NB4 (cell line): ENCODE measurements at regions not wholly inside any gene's neighbourhood (a gene's known extent, or its start where the extent isn't known, plus 50 kb on each side); places are given as distances from the start of the nearest gene placed in this dataset.

Experiments
- DNase-seq: peaks from one replicate; pipeline ENCODE4 v3.0.0; 2010; ENCODE audit warnings: low read depth
- H3K4me3 ChIP-seq: one replicate; pipeline ENCODE4 v1.5.1; 2011; ENCODE audit warnings: mild to moderate bottlenecking, low read depth, low read length, moderate library complexity
- MYC ChIP-seq: IDR thresholded peaks from 2 replicates; pipeline ENCODE4 v1.6.1; 2011; ENCODE audit warnings: low read depth, low read length
- POLR2A ChIP-seq: IDR thresholded peaks from 2 replicates; pipeline ENCODE4 v1.6.1; 2011; ENCODE audit warnings: mild to moderate bottlenecking; ENCODE audit not compliant: insufficient read length; ENCODE audit errors: extremely low read depth
- TF ChIP-seq, protein P1 (sequence below): IDR thresholded peaks from 2 replicates; pipeline ENCODE4 v1.6.1; 2011; ENCODE audit warnings: low read depth, low read length
- TF ChIP-seq, protein P2 (sequence below): IDR thresholded peaks from one replicate; pipeline ENCODE4 v1.5.1; 2012; ENCODE audit warnings: low read depth, low read length

DNA sequence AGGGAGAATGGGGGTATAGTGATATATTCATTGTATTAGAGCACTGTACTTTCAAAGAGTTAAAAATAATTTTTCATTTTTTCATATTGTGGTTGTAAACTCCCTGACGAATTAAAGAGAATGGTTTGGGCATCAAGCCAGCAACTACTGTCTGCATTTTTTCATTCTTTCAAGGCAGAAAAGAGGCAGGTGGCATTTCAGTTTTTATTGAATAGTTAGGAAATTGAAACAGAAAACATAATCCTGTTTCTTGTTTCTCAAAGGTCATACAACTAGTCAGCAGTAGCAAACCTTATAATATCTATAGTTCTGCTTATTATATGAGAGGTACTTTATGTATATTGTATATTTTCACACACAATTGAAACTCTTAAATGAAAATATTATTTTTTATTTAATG, 303.9 kb upstream of the KCND2 start:
- DNase-seq, result no peak
- TF ChIP-seq, protein P1, sequence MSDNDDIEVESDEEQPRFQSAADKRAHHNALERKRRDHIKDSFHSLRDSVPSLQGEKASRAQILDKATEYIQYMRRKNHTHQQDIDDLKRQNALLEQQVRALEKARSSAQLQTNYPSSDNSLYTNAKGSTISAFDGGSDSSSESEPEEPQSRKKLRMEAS, result no peak
- TF ChIP-seq, protein P2, sequence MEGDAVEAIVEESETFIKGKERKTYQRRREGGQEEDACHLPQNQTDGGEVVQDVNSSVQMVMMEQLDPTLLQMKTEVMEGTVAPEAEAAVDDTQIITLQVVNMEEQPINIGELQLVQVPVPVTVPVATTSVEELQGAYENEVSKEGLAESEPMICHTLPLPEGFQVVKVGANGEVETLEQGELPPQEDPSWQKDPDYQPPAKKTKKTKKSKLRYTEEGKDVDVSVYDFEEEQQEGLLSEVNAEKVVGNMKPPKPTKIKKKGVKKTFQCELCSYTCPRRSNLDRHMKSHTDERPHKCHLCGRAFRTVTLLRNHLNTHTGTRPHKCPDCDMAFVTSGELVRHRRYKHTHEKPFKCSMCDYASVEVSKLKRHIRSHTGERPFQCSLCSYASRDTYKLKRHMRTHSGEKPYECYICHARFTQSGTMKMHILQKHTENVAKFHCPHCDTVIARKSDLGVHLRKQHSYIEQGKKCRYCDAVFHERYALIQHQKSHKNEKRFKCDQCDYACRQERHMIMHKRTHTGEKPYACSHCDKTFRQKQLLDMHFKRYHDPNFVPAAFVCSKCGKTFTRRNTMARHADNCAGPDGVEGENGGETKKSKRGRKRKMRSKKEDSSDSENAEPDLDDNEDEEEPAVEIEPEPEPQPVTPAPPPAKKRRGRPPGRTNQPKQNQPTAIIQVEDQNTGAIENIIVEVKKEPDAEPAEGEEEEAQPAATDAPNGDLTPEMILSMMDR, result no peak
- TF ChIP-seq POLR2A, result no peak
- no peak for TF ChIP-seq MYC
- no peak overlapping the region for H3K4me3 ChIP-seq

DNA sequence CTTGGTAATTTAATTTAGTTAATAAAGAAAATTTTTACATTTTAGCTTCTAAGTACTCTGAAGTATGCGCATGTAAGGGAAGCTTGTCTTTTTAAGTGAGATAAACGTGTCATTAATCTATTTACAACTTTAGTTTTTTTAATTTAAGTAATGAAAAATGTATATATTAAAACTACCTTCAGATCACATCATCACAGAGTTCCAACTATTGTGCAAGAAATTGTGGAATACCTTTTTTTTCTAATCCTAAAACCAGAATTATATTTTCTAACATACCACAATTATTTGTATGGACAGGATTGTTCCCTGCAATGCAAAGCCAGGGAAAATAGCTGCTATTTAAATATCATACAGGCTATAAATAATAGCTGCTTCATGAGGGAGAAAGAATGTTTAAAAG, 303.2 kb upstream of the KCND2 start:
- H3K4me3 ChIP-seq, result no peak overlapping the region
- no peak for DNase-seq

DNA sequence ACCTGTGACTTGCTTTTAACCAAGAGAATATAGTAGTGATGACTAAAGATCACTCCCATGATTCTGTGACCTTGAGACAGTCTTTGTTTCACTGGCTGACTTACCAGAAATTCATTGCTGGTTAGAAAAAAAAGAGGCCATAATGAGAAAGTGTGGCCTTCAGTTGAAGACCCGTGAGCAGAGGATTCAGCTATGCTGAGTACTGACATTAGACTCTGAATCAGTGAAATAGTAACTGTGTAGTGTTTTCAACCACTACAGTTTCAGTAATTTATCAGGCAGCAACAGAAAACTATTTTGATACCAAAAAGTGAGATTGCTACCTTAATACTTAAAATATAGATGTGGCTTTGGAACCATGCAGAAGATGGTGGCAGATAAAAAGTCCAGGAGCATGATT, 298.0 kb upstream of the KCND2 start:
- no peak overlapping the region for H3K4me3 ChIP-seq
- DNase-seq, result no peak

More for the DNA sequence above, 303.2 kb upstream of the KCND2 start:
- TF ChIP-seq MYC (no peak), POLR2A (no peak)
- TF ChIP-seq, protein P2, result no peak
- TF ChIP-seq, protein P1, result no peak

DNA sequence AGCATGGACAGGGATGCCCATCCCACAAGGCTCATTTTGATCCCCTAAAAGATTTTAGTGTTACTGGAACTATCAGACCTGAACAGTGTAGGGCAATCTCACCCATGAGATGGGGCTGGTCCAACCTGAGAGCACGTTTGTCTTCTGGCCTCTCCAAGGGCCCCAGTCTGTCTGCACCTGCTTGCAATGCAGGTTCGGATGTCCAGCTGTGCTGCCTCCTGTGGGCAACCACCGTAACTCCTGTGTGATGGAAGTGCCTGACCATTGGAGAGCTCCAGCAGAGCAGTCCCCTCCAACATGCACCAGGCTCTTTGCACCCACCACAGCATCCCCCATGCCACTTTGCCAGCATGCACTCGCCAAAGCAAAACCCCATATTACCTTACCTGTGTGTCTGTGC, 290.1 kb upstream of the KCND2 start:
- H3K4me3 ChIP-seq, result no peak overlapping the region
- TF ChIP-seq, protein P2, result no peak
- TF ChIP-seq, protein P1, result no peak
- TF ChIP-seq POLR2A (no peak), MYC (no peak)
- DNase-seq, result no peak

More for the DNA sequence above, 298.0 kb upstream of the KCND2 start:
- TF ChIP-seq, protein P2, result no peak
- TF ChIP-seq, protein P1, result no peak
- TF ChIP-seq POLR2A, result no peak

DNA sequence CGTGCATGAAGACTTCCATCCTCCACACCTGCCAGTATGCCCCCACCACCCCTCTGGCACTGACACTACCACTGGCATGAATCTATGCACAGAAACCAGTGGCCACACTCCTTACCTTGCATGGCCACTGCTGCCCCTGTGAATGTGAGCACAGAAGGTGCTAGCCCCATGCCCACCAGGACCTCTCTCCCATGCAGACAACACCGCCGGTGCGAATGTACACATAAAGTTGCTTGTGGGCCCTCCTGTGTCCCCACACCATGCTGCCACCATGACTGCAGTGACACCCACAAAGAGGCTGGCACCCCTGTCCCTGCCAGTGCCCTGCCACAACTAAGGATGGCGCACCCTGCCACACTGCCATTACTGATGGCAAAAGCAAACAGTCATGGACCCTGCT, 289.5 kb upstream of the KCND2 start:
- no peak for DNase-seq
- H3K4me3 ChIP-seq, result no peak overlapping the region
- TF ChIP-seq POLR2A (no peak), MYC (no peak)
- TF ChIP-seq, protein P2, result no peak
- TF ChIP-seq, protein P1, result no peak

DNA sequence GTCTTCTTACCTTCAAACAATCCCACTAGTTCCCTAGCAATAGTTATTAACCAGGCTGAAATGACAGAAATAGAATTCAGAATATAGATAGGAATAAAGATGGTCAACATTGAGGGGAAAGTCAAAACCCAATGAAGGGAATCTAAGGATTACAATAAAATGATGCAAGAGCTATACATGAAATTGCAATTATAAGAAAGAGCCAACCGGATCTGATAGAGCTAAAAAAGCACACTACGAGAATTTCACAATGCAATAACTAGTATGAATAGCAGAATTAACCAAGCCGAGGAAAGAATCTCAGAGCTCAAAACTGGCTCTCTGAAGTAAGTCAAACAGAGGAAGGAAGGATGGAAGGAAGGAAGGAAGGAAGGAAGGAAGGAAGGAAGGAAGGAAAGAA, 288.7 kb upstream of the KCND2 start:
- TF ChIP-seq, protein P2, result no peak
- no peak for TF ChIP-seq POLR2A
- TF ChIP-seq, protein P1, result no peak
- TF ChIP-seq MYC, result no peak
- DNase-seq, result no peak
- no peak overlapping the region for H3K4me3 ChIP-seq
